Muscle of leg (tissue), 3 donors: ENCODE measurements at regions not wholly inside any gene's neighbourhood (a gene's known extent, or its start where the extent isn't known, plus 50 kb on each side); places are given as distances from the start of the nearest gene placed in this dataset.
A peak's percentile ranks its signal among the peaks of the same experiment; 100 is the strongest.
"Not testable (repeated sequence)": the region's sequence is repeated elsewhere in the genome, so short reads cannot be mapped to it uniquely, and the experiment has no call there.

Source experiments
- DNase-seq: peaks from one replicate; pipeline ENCODE4 v3.0.0; 2013
- H3K27ac ChIP-seq: one replicate; pipeline ENCODE4 v1.5.1; 2013; ENCODE audit warnings: mild to moderate bottlenecking, low read length, control low read depth
- H3K27me3 ChIP-seq: one replicate; pipeline ENCODE4 v1.6.1; 2013; ENCODE audit warnings: low read length; ENCODE audit not compliant: control insufficient read depth, insufficient read depth
- H3K36me3 ChIP-seq: one replicate; pipeline ENCODE4 v1.6.1; 2013; ENCODE audit warnings: low read length; ENCODE audit not compliant: control insufficient read depth, insufficient read depth
- H3K4me1 ChIP-seq: one replicate; pipeline ENCODE4 v1.6.1; 2013; ENCODE audit warnings: low read length; ENCODE audit not compliant: control insufficient read depth, insufficient read depth
- H3K4me3 ChIP-seq: one replicate; pipeline ENCODE4 v1.5.1; 2013; ENCODE audit warnings: low read length, control low read depth
- H3K9me3 ChIP-seq: replicated peaks from 2 replicates; pipeline ENCODE4 v1.6.1; 2013; ENCODE audit warnings: low read depth, low read length; ENCODE audit not compliant: control insufficient read depth
- WGBS: methylation state at CpG from one replicate; pipeline ENCODE4 v1.1.5; 2013; ENCODE audit warnings: missing lambda C conversion rate; ENCODE audit not compliant: insufficient coverage; 5-methylcytosine and 5-hydroxymethylcytosine counted together

DNA sequence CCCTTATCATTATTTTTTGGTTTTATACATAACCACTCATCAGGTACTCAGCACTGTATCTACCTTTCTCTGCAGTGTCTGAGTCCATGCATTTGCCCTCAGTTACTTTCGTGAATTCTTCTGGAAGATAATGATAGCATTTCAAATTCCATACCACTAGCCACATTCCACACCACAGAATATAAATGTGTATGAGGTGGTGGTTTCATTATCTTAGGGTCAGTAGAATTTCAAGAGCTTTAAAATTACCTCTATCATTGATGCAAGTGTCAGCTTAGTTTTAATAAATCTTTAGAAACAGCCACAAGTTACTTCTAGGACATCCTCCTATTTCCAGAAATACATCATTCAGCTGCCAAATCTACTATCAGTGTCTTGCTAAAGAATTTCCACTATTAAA is 1578.3 kb downstream of the OLFM4 start:
- Histone ChIP-seq H3K4me1 (no peaks in the 10 kb centered on the region), H3K9me3 (peaks cover 2% of the 10 kb centered on the region), H3K27ac (no peak overlapping the region), H3K27me3 (no peaks in the 10 kb centered on the region), H3K4me3 (no peak overlapping the region), H3K36me3 (no peaks in the 10 kb centered on the region)
- DNase-seq: no peak
- WGBS: no CpG with 5 or more reads among the region's 1 CpG

DNA sequence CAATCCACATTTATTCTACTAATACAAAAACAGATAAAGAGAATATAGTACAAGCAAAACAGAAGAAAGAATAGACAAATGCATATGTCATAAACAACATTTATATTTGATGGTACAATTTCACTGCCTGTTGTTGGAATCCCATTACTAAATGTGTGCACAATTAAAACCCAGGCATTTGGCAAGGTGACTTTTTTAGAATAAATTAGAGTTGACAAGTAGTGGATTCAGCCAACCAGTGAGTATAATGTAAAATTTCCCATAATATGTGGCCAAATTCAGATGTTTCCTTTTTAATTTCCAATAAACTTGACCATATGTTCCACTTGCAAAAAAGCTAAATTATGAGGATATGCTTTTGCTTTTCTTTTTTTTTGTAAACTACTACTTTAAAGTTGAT is 1578.8 kb downstream of the OLFM4 start:
- H3K4me3 ChIP-seq: no peak overlapping the region
- no peaks in the 10 kb centered on the region for H3K4me1 ChIP-seq
- H3K9me3 ChIP-seq: no peaks in the 10 kb centered on the region
- no peak for DNase-seq
- H3K36me3 ChIP-seq: no peaks in the 10 kb centered on the region
- H3K27me3 ChIP-seq: no peaks in the 10 kb centered on the region
- no peak overlapping the region for H3K27ac ChIP-seq

DNA sequence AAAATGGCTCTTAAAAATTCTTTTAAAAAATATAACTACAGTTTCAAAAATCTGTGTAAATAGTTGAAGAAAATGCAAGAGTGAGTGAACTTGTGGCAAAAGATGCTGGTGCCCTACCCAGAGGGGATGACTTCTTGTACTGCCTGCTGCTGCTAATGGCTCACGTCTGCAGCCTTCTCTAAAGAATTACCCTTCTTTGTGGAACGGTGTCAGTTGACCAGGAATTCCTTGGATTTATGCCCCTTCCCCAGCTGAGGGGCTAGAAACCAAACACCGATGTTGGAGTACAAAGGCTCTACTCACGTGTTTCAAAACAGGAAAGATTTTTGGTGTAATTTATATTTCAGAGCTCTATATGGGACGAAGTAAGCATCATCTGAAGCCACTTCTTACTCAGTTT is 1582.8 kb downstream of the OLFM4 start:
- DNase-seq: no peak
- Histone ChIP-seq H3K9me3 (no peaks in the 10 kb centered on the region), H3K27me3 (no peaks in the 10 kb centered on the region), H3K4me1 (no peaks in the 10 kb centered on the region), H3K4me3 (no peak overlapping the region), H3K27ac (no peak overlapping the region), H3K36me3 (no peaks in the 10 kb centered on the region)
- WGBS: no CpG with 5 or more reads among the region's 5 CpGs

DNA sequence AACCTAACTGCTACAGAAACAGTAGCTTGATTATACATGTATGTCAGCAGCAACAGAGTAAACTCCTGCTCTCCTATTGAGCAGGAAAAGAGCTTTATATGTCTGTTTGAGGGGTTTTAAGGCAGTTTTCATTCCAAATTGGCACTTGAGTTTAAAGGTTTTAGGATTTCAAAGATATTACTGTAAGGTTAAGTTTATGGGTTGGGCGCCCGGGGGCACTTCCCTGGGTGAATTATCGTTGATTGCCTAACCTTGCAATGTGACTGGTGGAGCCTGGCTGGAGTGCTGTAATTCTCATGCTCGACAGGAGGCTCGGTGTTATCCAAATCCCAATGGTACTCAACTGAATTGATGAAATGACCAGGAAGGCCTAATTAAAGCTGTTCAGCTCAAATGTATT is 1586.1 kb downstream of the OLFM4 start:
- Histone ChIP-seq H3K4me3 (no peak overlapping the region), H3K27me3 (no peaks in the 10 kb centered on the region), H3K4me1 (no peaks in the 10 kb centered on the region), H3K36me3 (no peaks in the 10 kb centered on the region), H3K27ac (no peak overlapping the region), H3K9me3 (no peaks in the 10 kb centered on the region)
- DNase-seq: no peak
- 43% methylated on average over 5 of the region's 5 CpGs for WGBS

DNA sequence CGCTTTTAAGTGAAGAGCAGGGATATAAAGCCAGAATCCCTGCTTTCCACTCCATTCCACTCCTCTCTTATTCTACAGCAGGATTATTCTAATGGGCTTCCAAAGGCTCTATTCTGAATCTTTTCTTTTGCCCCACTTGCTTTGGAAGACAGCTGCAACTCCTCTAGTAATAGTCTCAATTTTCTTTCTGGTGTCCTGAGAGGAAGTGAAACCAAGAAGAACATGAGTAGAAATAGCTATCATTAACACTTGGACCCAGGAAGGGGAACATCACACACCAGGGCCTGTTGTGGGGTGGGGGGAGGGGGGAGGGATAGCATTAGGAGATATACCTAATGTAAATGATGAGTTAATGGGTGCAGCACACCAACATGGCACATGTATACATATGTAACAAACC is 1597.9 kb downstream of the OLFM4 start:
- H3K9me3 ChIP-seq, H3K4me1 ChIP-seq, H3K27me3 ChIP-seq, H3K36me3 ChIP-seq, DNase-seq, H3K27ac ChIP-seq, H3K4me3 ChIP-seq: not testable (repeated sequence)
- WGBS: 100% methylated on average over 1 of the region's 1 CpG

DNA sequence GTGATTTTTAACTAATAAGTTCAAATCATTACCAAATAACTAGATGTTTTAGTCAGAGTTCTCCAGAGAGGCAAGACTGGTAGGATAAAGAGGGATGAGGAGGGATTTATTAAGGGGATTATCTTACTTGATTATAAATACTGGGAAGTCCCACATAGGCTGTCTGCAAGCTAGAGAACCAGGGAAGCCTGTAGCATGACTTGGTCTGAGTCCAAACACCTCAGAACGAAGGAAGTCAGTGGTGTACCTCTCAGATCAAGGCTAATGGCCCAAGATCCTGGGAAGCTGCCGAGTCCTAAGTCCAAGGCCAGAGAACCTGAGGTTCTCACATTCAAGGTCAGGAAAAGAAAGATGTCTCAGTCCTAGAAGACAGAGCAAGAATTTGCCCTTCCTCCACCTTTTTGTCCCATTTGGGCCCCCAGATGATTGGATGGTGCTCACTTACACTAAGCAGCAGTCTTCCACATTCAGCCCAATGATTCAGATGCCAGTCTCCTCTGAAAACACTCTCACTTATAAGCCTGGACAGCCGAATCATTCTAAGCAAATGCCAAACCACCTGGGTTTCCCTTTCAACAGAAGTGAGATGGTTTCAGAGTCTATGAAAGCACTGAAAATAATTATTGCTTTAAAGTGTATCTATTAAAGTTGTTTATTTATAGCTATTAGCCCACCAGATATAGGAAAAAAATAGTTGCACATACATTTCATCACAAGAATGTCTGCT is 1599.2 kb downstream of the OLFM4 start:
- H3K36me3 ChIP-seq: no peaks in the 10 kb centered on the region
- H3K27me3 ChIP-seq: no peaks in the 10 kb centered on the region
- no peaks in the 10 kb centered on the region for H3K9me3 ChIP-seq
- WGBS: 58% methylated on average over 2 of the region's 3 CpGs
- no peak for DNase-seq
- H3K4me1 ChIP-seq: no peaks in the 10 kb centered on the region
- H3K4me3 ChIP-seq: no peak overlapping the region
- H3K27ac ChIP-seq: no peak overlapping the region

DNA sequence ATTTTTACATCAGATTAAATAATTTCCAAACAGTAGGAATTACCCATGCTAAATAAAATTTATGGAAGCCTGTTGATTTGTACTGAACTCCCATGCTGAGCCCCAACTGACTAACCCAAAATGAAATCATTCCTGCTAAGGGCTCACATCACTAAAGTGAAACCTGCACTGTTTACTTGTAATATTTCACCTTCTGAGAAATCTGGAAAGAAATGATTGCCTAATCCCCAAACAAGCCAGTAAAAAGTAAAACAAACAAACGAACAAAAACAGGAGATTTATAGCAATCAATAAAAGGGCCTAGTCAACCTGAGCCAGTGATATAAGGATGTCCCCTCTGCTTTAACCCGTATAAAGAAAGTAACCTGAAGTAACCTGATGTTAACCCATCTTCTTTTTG is 1599.8 kb downstream of the OLFM4 start:
- H3K27ac ChIP-seq: no peak overlapping the region
- H3K4me3 ChIP-seq: no peak overlapping the region
- no CpG with 5 or more reads among the region's 2 CpGs for WGBS
- H3K36me3 ChIP-seq: no peaks in the 10 kb centered on the region
- H3K27me3 ChIP-seq: no peaks in the 10 kb centered on the region
- H3K4me1 ChIP-seq: no peaks in the 10 kb centered on the region
- DNase-seq: no peak
- H3K9me3 ChIP-seq: no peaks in the 10 kb centered on the region

DNA sequence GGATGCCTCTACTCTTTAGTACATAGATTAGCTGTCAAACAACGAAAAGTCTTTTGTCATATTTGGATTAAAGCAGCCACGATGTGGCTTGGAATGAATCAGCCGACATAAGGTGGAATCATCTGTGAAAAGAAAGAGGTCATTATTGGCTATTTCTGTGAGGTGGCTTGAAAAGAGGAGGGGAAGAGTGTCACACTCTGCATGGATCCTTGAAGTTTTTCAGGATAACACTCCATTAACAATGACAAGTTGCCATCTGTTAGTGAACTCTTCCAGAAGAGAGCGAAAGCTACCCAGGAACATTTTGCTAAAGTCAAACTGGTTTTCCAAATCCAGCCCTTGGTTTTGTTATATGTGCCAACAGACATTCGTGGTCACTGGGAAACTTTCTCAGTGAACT is 1604.8 kb downstream of the OLFM4 start:
- WGBS: 47% methylated on average over 3 of the region's 5 CpGs
- peak; percentile 20 for DNase-seq
- H3K9me3 ChIP-seq: no peaks in the 10 kb centered on the region
- H3K4me1 ChIP-seq: no peaks in the 10 kb centered on the region
- no peak overlapping the region for H3K27ac ChIP-seq
- no peaks in the 10 kb centered on the region for H3K27me3 ChIP-seq
- H3K36me3 ChIP-seq: no peaks in the 10 kb centered on the region
- H3K4me3 ChIP-seq: no peak overlapping the region

DNA sequence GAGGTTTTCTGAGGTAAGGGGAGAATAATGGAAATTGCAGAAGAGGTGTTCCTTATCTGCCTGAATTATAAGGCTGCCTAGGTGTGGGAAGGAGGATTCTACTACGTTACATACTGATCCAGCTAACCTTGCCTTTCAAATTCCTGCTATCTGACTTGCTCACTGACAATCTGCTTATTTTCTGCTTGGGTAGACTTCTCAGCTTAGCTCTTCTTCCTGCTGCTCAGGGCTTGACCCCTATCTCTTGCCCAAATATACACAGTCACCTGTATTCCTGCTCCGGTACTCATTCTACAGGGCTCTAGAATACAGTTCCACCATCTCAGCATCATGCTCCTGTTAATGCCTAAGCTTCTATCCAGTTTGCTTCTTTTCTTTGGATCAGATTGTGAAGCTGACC is 1607.6 kb downstream of the OLFM4 start:
- no peaks in the 10 kb centered on the region for H3K27me3 ChIP-seq
- no peaks in the 10 kb centered on the region for H3K9me3 ChIP-seq
- no peak overlapping the region for H3K27ac ChIP-seq
- H3K4me1 ChIP-seq: no peaks in the 10 kb centered on the region
- no peak overlapping the region for H3K4me3 ChIP-seq
- WGBS: no CpG with 5 or more reads among the region's 2 CpGs
- no peaks in the 10 kb centered on the region for H3K36me3 ChIP-seq
- no peak for DNase-seq

DNA sequence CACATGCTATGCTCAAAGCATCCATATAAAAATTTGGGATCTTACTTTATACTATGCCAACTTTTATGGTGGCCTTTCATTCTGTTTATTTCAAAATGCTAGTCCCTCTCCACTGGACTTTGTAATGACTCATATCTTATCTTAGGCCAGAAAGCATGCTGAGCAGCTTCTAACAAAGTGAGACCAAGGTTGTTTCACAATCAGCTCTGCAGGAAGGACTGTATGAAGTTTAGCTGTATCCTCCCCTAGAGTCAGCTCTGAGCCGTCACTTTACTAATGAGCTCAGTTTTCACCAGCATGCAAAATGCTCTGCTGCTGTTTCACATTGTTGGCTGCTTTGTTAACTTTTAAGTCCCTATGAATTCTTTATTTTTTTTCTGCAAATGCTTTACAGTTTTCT is 1608.8 kb downstream of the OLFM4 start:
- Histone ChIP-seq H3K4me3 (no peak overlapping the region), H3K36me3 (no peaks in the 10 kb centered on the region), H3K27ac (no peak overlapping the region), H3K9me3 (no peaks in the 10 kb centered on the region), H3K27me3 (no peaks in the 10 kb centered on the region), H3K4me1 (no peaks in the 10 kb centered on the region)
- no peak for DNase-seq
- WGBS: 38% methylated on average over 1 of the region's 1 CpG

DNA sequence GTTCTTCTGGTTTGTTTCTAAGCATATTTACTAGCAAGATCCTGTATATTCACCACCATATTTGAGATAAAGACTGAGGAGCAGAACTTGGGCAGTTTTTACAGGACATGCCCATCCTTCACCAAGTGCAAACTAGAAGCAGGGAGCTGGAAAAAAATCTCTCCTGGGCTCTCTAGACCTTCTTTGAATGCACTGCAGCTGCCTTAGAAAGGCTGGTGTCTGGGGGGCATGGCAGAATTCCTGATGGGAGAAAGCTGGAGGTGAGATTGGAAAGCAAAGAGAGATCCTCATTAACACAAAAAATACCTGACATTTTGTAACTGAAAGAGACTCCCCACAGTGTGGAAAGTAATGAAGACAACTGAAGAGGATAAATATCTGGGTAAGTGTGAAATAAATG is 1612.1 kb downstream of the OLFM4 start:
- no peaks in the 10 kb centered on the region for H3K27me3 ChIP-seq
- DNase-seq: no peak
- no peaks in the 10 kb centered on the region for H3K36me3 ChIP-seq
- no peak overlapping the region for H3K27ac ChIP-seq
- H3K9me3 ChIP-seq: no peaks in the 10 kb centered on the region
- H3K4me1 ChIP-seq: no peaks in the 10 kb centered on the region
- H3K4me3 ChIP-seq: no peak overlapping the region
